ENCODE measurements at regions not wholly inside any gene's neighbourhood (a gene's known extent, or its start where the extent isn't known, plus 50 kb on each side); places are given as distances from the start of the nearest gene placed in this dataset.
"Not testable (repeated sequence)": the region's sequence is repeated elsewhere in the genome, so short reads cannot be mapped to it uniquely, and the experiment has no call there.

- no peak for DNase-seq
Observed at GRCh38 chr3:8369638-8370037, 132.0 kb upstream of the LMCD1 start.

- no peak for DNase-seq
Observed at GRCh38 chr3:8371085-8371551, 130.5 kb upstream of the LMCD1 start.

- DNase-seq: no peak
Observed at GRCh38 chr3:8371960-8372463, 129.6 kb upstream of the LMCD1 start.

- no peak for DNase-seq
Observed at GRCh38 chr3:8380904-8381704, 120.5 kb upstream of the LMCD1 start.

GRCh38 chr3:8385848-8386620, 115.6 kb upstream of the LMCD1 start:
- DNase-seq: no peak

- DNase-seq: no peak
Observed at GRCh38 chr3:8387571-8387970, 114.1 kb upstream of the LMCD1 start.

GRCh38 chr3:8399686-8400085, 101.9 kb upstream of the LMCD1 start:
- DNase-seq: no peak

- no peak for DNase-seq
Observed at GRCh38 chr3:8400911-8401310, 100.7 kb upstream of the LMCD1 start.

GRCh38 chr3:8403996-8404395, 97.6 kb upstream of the LMCD1 start:
- DNase-seq: no peak

GRCh38 chr3:8405144-8405543, 96.5 kb upstream of the LMCD1 start:
- DNase-seq: no peak

- no peak for DNase-seq
Observed at GRCh38 chr3:8406479-8406878, 95.1 kb upstream of the LMCD1 start.

- no peak for DNase-seq
Observed at GRCh38 chr3:8413337-8413926, 88.2 kb upstream of the LMCD1 start.

GRCh38 chr3:8416965-8417364, 84.7 kb upstream of the LMCD1 start:
- DNase-seq: no peak

- no peak for DNase-seq
Observed at GRCh38 chr3:8420612-8421011, 81.0 kb upstream of the LMCD1 start.

- DNase-seq: no peak
Observed at GRCh38 chr3:8421267-8421666, 80.4 kb upstream of the LMCD1 start.

- DNase-seq: no peak
Observed at GRCh38 chr3:8421711-8422110, 79.9 kb upstream of the LMCD1 start.

- no peak for DNase-seq
Observed at GRCh38 chr3:8423307-8423706, 78.3 kb upstream of the LMCD1 start.

- no peak for DNase-seq
Observed at GRCh38 chr3:8424281-8424680, 77.3 kb upstream of the LMCD1 start.

- no peak for DNase-seq
Observed at GRCh38 chr3:8436661-8437287, 64.8 kb upstream of the LMCD1 start.

GRCh38 chr3:8438507-8439079, 63.0 kb upstream of the LMCD1 start:
- no peak for DNase-seq

- DNase-seq: not testable (repeated sequence)
Observed at GRCh38 chr3:8440142-8440541, 61.5 kb upstream of the LMCD1 start.

GRCh38 chr3:8441969-8442559, 59.6 kb upstream of the LMCD1 start:
- no peak for DNase-seq
